Pancreas (tissue), 10 donors: ENCODE measurements at regions not wholly inside any gene's neighbourhood (a gene's known extent, or its start where the extent isn't known, plus 50 kb on each side); places are given as distances from the start of the nearest gene placed in this dataset.

Experiments
- ATAC-seq, 4 donors: fragments of 200-7000 bp; cut with Tn5 transposase; one replicate each; pipeline versions ENCODE4 v1.8.0 to v1.9.1; 2020; ENCODE audit warnings: mild to moderate bottlenecking in 4 of 4, moderate library complexity in 4 of 4
- DNase-seq, 6 donors: peaks; one replicate each; pipeline ENCODE4 v3.0.0-alpha.2; 2020
- FAIRE-seq: peaks from 2 replicates; lab custom pipeline; 2012; peaks lifted over from hg19 to GRCh38; lab: Jason Lieb, UNC
- H3K27ac ChIP-seq, 4 donors: fragments of 200-600 bp; sonication (generic); 1 replicate in 3 of 4; 2 replicates in 1 of 4; pipeline versions ENCODE4 v1.5.0 to v1.8.0; 2020
- H3K27me3 ChIP-seq, 4 donors: fragments of 200-600 bp; one replicate each; pipeline ENCODE4 v1.8.0; 2021
- H3K36me3 ChIP-seq, 3 donors: fragments of 200-600 bp; sonication (generic) in 1 of 3; one replicate each; pipeline versions ENCODE4 v1.5.0 to v1.8.0; 2020 to 2021
- H3K4me1 ChIP-seq, 3 donors: fragments of 200-600 bp; one replicate each; pipeline ENCODE4 v1.8.0; 2021
- H3K4me3 ChIP-seq, 4 donors: fragments of 200-600 bp; sonication (generic) in 2 of 4; one replicate each; pipeline versions ENCODE4 v1.5.0 to v1.8.0; 2020 to 2021
- H3K9me3 ChIP-seq, 4 donors: fragments of 200-600 bp; one replicate each; pipeline ENCODE4 v1.8.0; 2021
- CTCF ChIP-seq, 4 donors: fragments of 200-600 bp; sonication (generic) in 3 of 4; IDR thresholded peaks; one replicate each; pipeline versions ENCODE4 v1.5.0 to v1.8.0; 2021; ENCODE audit warnings: antibody characterized with exemption in 4 of 4
- WGBS, 2 donors: extraction: QIAGEN DNeasy Blood & Tissue Kit; methylation state at CpG; one replicate each; pipeline ENCODE4 v1.1.7; 2013; 5-methylcytosine and 5-hydroxymethylcytosine counted together
- intact Hi-C, 3 donors: fragments of 100-400 bp; cut with DNase I; formaldehyde crosslinking; loops; one replicate each; pipeline versions ENCODE4 v1.11.1 to v1.14.2; 2022
- donor health status: healthy with polysubstance abuse.
- donor health status: DM: no; HTN: no; CAD: no; lungs with moderate emphysema.
- donor health status: DM: no; HTN: no; CAD: no.
- donor health status: control.
- donor health status: control.
- donor health status: Bipolar disorder and iron deficiency.
- donor health status: DM: yes; HTN: yes; CAD: no.
- donor health status: DM: no; HTN: no; CAD: no.
- donor health status: DM: no; HTN: no; CAD: no.
- donor health status: DM: yes; HTN: yes; CAD: no.

- no peak for TF ChIP-seq CTCF (IDR thresholded peaks at IDR 0.05)
- ATAC-seq (no peak), FAIRE-seq (no peak), DNase-seq (no peak)
- H3K4me1 ChIP-seq, result no peaks in the 10 kb centered on the region
- H3K4me3 ChIP-seq, result no peak overlapping the region
- H3K27ac ChIP-seq, result no peak overlapping the region
- intact Hi-C loops, result no loop called here
- H3K27me3 ChIP-seq, result no peaks in the 10 kb centered on the region
- H3K9me3 ChIP-seq, result no peaks in the 10 kb centered on the region
- no peaks in the 10 kb centered on the region for H3K36me3 ChIP-seq
Measured at GRCh38 chr5:112569596-112569995, 150.5 kb upstream of the EPB41L4A start.

GRCh38 chr5:112570708-112571444, 151.8 kb upstream of the EPB41L4A start:
- DNase-seq (no peak), FAIRE-seq (no peak), ATAC-seq (no peak)
- Histone ChIP-seq H3K27ac (no peak overlapping the region), H3K27me3 (no peaks in the 10 kb centered on the region), H3K36me3 (no peaks in the 10 kb centered on the region), H3K4me3 (no peak overlapping the region), H3K9me3 (no peaks in the 10 kb centered on the region), H3K4me1 (no peaks in the 10 kb centered on the region)
- 95% methylated on average over 4 of the region's 4 CpGs for WGBS, 2 donors
- intact Hi-C loops, result no loop called here
- TF ChIP-seq CTCF (IDR thresholded peaks at IDR 0.05), result no peak

GRCh38 chr5:112573441-112573840, 154.4 kb upstream of the EPB41L4A start:
- DNase-seq (no peak), FAIRE-seq (no peak), ATAC-seq (no peak)
- no peaks in the 10 kb centered on the region for H3K9me3 ChIP-seq
- no peaks in the 10 kb centered on the region for H3K27me3 ChIP-seq
- H3K36me3 ChIP-seq, result no peaks in the 10 kb centered on the region
- no peaks in the 10 kb centered on the region for H3K4me1 ChIP-seq
- H3K27ac ChIP-seq, result no peak overlapping the region
- TF ChIP-seq CTCF (IDR thresholded peaks at IDR 0.05), result no peak
- intact Hi-C loops, result no loop called here
- no peak overlapping the region for H3K4me3 ChIP-seq
- WGBS, 2 donors, result 87 to 95% methylated on average over 3 of the region's 3 CpGs

GRCh38 chr5:112574536-112574935, 155.5 kb upstream of the EPB41L4A start:
- no peaks in the 10 kb centered on the region for H3K9me3 ChIP-seq
- H3K27ac ChIP-seq, result no peak overlapping the region
- FAIRE-seq (no peak), DNase-seq (no peak), ATAC-seq (no peak)
- H3K27me3 ChIP-seq, result no peaks in the 10 kb centered on the region
- H3K36me3 ChIP-seq, result no peaks in the 10 kb centered on the region
- no peak for TF ChIP-seq CTCF (IDR thresholded peaks at IDR 0.05)
- H3K4me1 ChIP-seq, result no peaks in the 10 kb centered on the region
- WGBS, 2 donors, result 59 to 82% methylated on average over 3 of the region's 3 CpGs
- intact Hi-C loops, result no loop called here
- no peak overlapping the region for H3K4me3 ChIP-seq

GRCh38 chr5:112576298-112576925, 157.3 kb upstream of the EPB41L4A start:
- Histone ChIP-seq H3K36me3 (no peaks in the 10 kb centered on the region), H3K27me3 (no peaks in the 10 kb centered on the region), H3K4me3 (no peak overlapping the region), H3K27ac (no peak overlapping the region), H3K9me3 (no peaks in the 10 kb centered on the region), H3K4me1 (no peaks in the 10 kb centered on the region)
- FAIRE-seq, result no peak
- no peak for TF ChIP-seq CTCF (IDR thresholded peaks at IDR 0.05)
- no peak for DNase-seq
- ATAC-seq, result peak in 1 of 4 donors; percentile 17
- WGBS, 2 donors, result 74 to 75% methylated on average over 3 of the region's 3 CpGs
- intact Hi-C loops, result no loop called here
